Left ventricle myocardium inferior (tissue), 1 donor: ENCODE measurements at regions not wholly inside any gene's neighbourhood (a gene's known extent, or its start where the extent isn't known, plus 50 kb on each side); places are given as distances from the start of the nearest gene placed in this dataset.

Source experiments
- DNase-seq: peaks from one replicate; pipeline ENCODE4 v3.0.0-alpha.2; 2020
- H3K27ac ChIP-seq: fragments of 200-600 bp; replicated peaks from 2 replicates; pipeline ENCODE4 v1.8.0; 2021
- H3K27me3 ChIP-seq: fragments of 200-600 bp; 2 replicates; pipeline ENCODE4 v1.8.0; 2021; ENCODE audit warnings: low read depth
- H3K36me3 ChIP-seq: fragments of 200-600 bp; 2 replicates; pipeline ENCODE4 v1.8.0; 2021
- H3K4me1 ChIP-seq: fragments of 200-600 bp; 2 replicates; pipeline ENCODE4 v1.8.0; 2021
- H3K4me3 ChIP-seq: fragments of 200-600 bp; 2 replicates; pipeline ENCODE4 v1.8.0; 2021; ENCODE audit warnings: mild to moderate bottlenecking, moderate library complexity
- H3K9me3 ChIP-seq: fragments of 200-600 bp; replicated peaks from 2 replicates; pipeline ENCODE4 v1.8.0; 2021
- CTCF ChIP-seq: fragments of 200-600 bp; IDR thresholded peaks from 2 replicates; pipeline ENCODE4 v1.8.0; 2021; ENCODE audit warnings: antibody characterized with exemption, mild to moderate bottlenecking, borderline replicate concordance
- intact Hi-C: fragments of 100-400 bp; cut with micrococcal nuclease; formaldehyde crosslinking; loops from one replicate; pipeline ENCODE4 v1.11.0; 2022
- donor health status: DM: no; HTN: yes; CAD: no; lungs with severe emphysema.

DNA sequence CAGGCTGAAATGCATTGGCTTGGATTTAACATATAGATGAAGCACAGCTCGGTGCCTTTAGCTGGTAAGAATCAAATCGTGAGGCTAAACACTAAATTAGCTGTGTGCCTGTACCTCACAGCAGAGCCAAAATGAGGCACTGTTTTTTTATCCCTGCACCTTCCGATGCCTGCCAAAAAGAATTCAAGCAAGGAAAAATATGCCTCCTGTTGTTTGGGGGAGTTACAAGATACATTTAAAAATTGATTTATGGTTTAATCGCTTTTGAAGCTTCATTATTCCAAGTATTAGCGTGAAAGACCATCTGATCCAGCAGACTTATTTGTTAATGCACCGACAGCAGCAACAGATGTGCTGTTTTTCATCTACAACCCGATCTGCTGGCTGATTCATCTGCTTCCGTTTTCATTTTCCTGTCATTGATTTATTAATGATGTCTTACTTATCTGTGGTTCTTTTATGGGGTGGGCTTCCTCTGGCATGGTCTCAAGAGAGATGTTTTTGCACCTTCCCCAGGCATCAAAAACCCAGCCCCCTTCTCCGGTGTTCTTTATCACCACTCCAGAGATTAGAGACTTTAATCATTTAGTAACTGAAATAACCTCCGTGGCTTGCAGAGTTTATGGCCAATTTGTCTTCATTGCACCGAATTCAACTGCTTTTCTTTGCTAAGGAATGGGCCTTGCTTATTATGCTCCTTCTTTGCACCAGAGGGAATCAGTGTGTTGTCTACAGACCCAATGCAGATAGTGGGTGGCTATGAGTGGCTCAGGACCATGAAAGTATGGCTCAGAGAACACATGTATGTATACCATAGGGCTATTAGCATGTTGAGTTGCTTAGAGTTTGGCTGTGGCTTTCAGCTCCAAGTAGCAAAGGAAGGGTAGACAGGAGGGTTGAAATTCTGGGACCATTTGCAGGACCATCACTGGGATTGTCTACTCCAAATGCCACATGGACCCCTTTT is 166.8 kb upstream of the TMEM260 start:
- Histone ChIP-seq H3K4me3 (no peak overlapping the region), H3K4me1 (no peaks in the 10 kb centered on the region), H3K36me3 (no peaks in the 10 kb centered on the region), H3K9me3 (peaks cover 26% of the 10 kb centered on the region), H3K27me3 (no peaks in the 10 kb centered on the region), H3K27ac (no peak overlapping the region)
- no peak for DNase-seq
- intact Hi-C loops, result no loop called here
- no peak for TF ChIP-seq CTCF

DNA sequence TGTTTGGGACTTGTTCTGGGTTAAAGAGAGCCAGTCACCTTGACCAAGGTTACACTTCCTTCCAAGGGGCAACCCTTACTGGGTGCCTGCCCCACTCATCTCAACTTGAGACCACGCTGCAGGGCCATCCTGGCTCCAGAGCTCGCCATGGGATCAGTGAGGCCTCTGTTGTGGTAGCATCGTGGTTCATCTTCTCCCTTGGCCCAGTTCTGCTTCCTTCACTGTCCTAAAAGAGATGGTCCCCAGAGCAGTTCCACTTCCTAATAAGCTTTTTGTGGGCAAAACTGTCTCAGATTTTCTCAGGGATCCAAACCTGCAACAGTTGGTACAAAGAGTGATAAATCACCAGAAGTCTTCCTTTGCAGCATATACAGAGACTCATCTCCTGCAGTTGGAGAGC is 165.9 kb upstream of the TMEM260 start:
- DNase-seq, result no peak
- Histone ChIP-seq H3K36me3 (no peaks in the 10 kb centered on the region), H3K9me3 (peaks cover 18% of the 10 kb centered on the region), H3K27me3 (no peaks in the 10 kb centered on the region), H3K27ac (no peak overlapping the region), H3K4me3 (no peak overlapping the region), H3K4me1 (no peaks in the 10 kb centered on the region)
- intact Hi-C loops, result no loop called here
- no peak for TF ChIP-seq CTCF

DNA sequence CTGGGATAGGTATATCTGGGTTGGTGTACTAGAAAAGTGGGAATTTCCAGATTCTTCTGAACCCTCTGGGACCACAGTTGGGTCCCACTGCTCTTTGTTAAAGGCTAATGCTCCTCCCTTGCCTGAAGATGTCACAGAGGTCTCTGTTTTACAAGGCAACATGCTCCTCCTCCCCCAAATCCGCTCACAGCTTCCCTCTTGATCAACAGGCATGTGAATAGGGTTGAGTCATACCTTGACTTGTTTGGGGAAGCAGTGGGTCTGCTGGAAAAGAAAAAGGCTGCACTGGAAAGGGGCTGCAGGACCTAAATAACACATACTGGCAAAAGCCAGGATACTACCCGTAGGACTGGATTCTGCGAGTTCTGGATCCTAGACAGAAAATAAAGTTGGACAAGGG is 165.4 kb upstream of the TMEM260 start:
- no peak overlapping the region for H3K27ac ChIP-seq
- no peaks in the 10 kb centered on the region for H3K27me3 ChIP-seq
- H3K36me3 ChIP-seq, result no peaks in the 10 kb centered on the region
- H3K4me1 ChIP-seq, result no peaks in the 10 kb centered on the region
- peaks cover 13% of the 10 kb centered on the region for H3K9me3 ChIP-seq
- TF ChIP-seq CTCF, result no peak
- DNase-seq, result no peak
- intact Hi-C loops, result no loop called here
- H3K4me3 ChIP-seq, result no peak overlapping the region

DNA sequence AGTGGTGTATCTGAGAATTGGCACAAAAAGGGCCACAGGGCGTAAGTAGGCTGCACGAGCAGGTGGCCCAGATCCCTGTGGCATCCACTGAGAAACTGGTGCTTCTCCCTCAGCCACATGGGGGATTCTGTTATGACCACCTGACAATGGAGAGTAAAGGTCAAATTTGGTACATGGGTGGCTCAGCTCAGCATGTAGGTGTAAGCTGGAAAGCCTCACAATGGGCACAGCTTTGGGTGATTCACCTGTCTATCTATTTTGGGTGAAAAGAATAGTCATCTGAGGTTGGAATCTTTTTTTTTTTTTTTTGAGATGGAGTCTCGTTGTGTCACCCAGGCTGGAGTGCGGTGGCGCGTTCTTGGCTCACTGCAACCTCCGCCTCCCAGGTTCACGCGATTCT is 163.4 kb upstream of the TMEM260 start:
- H3K27ac ChIP-seq, result no peak overlapping the region
- DNase-seq, result no peak
- no peak for TF ChIP-seq CTCF
- H3K9me3 ChIP-seq, result no peaks in the 10 kb centered on the region
- no peaks in the 10 kb centered on the region for H3K36me3 ChIP-seq
- intact Hi-C loops, result no loop called here
- H3K27me3 ChIP-seq, result no peaks in the 10 kb centered on the region
- no peaks in the 10 kb centered on the region for H3K4me1 ChIP-seq
- H3K4me3 ChIP-seq, result no peak overlapping the region

DNA sequence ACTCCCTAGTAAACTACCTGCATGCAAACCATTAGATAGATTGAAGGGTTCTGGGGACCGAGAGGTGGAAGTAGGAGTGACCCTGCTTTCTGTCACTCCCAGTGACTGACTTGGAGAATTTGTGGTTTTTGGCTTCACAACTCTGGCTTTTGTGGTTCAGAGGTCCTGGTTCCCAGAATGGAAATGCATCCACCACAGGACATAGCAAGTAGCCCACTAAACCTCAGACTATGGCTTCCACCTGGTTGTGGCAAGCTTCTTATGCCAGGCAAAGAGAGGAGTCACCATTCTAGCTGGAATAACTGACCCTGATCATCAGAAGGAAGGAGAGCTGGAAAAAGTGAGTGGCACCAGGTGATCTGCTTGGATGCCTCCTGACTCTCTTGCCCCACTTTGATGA is 162.4 kb upstream of the TMEM260 start:
- H3K27me3 ChIP-seq, result no peaks in the 10 kb centered on the region
- H3K4me1 ChIP-seq, result no peaks in the 10 kb centered on the region
- no peaks in the 10 kb centered on the region for H3K9me3 ChIP-seq
- DNase-seq, result no peak
- no peak overlapping the region for H3K27ac ChIP-seq
- intact Hi-C loops, result no loop called here
- H3K4me3 ChIP-seq, result no peak overlapping the region
- H3K36me3 ChIP-seq, result no peaks in the 10 kb centered on the region
- no peak for TF ChIP-seq CTCF
